Suppressor macrophage treated with lipopolysaccharide for 4 hours (primary cell): ENCODE measurements at regions not wholly inside any gene's neighbourhood (a gene's known extent, or its start where the extent isn't known, plus 50 kb on each side); places are given as distances from the start of the nearest gene placed in this dataset.

Experiments used
- DNase-seq: peaks from one replicate; pipeline ENCODE4 v3.0.0-alpha.2; 2020

DNA sequence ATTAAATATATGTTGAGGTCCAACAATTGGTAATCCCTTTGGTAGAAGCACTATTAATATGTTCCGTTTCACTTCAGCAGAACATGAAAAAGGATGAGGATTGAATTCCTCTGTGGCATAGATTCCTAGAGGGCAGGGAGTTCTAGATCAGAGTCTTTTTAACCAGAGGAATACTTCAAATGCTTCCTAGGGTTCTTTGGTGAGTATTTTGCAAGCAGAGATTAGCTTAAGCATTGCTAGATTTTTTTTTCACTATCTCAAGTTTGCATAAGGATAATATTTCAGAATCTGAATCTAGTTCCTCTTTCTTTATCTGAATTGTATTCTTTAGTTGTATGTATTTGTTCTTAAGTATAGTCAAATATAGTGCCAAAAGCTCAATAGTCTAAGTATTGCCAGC is 116.6 kb upstream of the ADAMTSL1 start:
- no peak for DNase-seq

DNA sequence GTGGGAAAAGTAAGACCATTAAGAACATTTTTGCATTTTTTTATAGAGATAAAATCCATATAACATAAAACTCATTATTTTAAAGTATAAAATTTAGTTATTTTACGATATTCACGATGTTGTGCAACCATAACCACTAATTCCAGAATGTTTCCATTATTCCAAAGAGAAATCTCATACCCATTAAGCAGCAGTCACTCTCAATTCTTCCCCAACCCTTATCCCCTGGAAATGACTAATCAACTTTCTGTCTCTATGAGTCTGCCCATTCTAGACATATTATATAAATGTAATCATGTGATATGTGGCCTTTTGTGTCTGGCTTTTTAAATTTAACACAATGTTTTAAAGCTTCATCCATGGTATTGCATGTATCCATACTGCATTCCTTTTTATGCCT is 115.6 kb upstream of the ADAMTSL1 start:
- no peak for DNase-seq

DNA sequence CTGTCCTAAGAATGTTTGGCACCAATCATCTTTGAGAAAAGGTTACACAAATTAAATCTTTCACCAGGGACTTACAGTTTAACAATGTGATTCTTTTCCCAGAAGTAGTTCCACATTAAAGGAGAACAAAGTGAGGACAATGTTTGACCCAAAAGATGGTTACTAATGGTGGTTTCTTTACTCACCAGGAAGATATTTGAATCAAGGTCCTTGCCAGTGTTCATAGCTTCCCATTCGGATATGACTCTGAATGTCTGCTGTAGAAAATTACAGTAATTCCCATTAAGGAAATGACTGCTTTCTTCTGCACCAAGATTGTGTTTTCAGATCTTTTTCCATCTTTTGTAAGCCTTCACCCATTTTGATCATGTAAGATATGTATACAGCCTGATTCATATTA is 114.6 kb upstream of the ADAMTSL1 start:
- DNase-seq, result no peak

DNA sequence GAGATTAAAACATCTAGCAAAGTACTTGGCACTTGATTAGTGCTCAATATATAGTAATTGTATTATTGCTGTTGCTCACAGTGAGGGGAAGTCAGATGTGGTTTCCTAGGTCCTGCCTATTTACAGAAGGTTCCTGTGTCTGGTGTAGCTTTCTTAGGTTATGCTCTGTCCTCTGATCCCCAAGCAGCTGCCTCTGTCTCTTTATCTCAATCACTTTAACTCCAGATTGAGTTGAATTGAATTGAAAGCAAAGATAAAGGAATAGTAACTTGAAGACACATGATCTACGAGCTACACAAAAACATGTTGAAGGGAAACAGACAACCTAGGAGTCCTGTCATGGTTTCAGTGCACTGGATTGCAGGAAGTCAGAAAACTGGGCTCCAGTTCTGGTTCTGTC is 113.9 kb upstream of the ADAMTSL1 start:
- DNase-seq, result no peak

DNA sequence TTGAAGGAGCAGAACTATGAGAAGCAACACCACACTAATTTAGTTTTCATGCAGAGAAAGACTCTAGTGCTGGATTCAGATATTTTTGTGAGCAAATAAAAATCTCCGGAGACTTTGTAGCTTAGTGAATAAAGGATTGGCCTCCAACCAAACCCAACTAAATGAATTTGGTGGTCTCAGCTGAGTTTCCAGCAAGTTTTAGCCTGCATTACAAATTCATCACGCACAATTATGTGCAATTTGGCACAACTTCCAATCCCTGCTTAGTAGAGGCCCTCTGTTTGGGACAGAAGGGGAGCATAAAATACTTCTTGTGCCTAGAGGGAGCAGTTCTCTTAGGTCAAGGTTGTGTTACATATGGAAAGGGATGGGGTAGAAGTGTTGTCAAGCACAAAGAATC is 112.3 kb upstream of the ADAMTSL1 start:
- DNase-seq, result no peak

DNA sequence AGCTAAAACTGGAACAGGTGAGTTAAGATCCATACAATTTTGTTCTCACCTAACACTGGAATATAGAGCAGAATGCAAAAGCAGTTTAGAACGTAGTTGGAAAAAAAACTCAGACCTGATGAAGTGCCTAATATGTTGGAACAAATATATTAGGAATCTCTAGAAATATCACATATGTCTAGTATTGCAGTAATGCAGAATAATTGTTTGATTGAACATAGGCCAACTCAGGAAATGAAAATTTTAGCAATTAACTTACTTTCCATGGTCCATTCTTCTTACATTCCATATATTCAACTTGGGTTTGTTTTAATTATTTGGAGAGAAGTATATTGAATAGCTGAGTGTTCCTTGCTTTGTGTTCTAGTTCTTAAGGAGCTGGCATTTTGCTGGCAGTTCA is 111.8 kb upstream of the ADAMTSL1 start:
- no peak for DNase-seq

DNA sequence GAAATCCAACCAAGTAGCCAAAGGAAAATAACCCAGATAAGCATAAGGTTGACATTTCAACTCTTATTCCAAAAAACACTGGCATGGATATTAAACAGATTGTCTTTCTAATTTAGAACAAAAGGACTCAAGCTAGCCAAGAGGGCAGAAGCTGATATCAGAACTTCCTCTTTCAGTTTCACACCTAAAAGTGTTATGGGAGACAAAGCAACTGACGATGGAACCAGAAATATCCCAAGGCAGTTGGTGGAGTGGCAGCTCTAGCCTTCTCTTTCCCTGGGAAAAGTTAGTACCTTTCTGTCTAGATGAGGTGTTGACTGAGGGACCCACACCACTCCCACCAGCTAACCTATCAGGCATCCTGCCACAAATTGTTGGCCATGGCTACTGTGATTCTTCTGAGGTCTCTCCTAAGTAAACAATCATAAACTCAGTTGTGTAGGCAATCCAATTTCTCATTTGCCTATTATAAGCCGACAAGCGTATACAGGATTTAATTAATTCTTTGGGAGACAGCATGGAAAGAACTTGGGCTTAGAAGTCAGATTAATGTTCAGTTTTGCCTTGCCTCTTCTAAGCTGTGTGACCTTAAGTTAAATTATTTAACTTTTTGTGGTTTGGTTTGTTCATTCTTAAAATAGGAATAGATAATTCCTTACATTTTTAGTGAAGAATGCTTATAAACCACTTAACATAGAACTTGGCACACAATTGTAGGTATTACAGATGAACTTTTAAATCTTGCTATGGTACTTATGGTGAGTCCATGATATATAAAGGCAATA is 110.9 kb upstream of the ADAMTSL1 start:
- DNase-seq, result peak; percentile 13

DNA sequence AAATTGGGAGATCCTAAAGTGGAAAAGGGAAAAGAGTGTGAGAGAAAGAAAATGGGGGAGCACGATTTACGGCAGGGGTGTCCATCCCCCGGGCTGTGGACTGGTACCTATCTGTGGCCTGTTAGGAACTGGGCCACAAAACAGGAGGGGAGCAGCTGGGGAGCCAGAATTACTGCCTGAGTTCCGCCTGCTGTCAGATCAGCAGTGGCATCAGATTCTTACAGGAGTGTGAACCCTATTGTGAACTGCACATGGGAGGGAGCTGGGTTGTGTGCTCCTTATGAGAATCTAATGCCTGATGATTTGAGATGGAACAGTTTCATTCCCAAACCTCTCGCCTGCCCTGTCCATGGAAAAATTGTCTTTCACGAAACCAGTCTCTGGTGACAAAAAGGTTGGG is 108.3 kb upstream of the ADAMTSL1 start:
- DNase-seq, result no peak

DNA sequence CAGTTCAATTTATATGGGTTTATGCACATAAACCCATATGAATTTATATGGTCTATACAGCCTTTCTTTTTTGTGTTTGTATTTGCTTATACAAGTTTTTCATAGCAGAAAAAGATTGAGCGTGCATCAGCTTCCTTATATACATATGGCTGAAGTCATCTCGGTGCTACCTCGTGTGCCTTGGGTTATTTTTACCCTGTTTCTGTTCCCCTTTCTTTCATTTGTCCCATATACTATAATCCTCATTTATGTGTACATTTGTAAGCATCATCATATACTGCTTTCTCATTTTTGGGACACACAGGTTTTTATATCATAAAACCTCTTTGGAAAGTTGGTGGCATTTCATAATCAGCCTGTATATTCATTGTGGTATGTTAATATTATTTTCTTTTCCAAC is 107.8 kb upstream of the ADAMTSL1 start:
- DNase-seq, result peak; percentile 28

DNA sequence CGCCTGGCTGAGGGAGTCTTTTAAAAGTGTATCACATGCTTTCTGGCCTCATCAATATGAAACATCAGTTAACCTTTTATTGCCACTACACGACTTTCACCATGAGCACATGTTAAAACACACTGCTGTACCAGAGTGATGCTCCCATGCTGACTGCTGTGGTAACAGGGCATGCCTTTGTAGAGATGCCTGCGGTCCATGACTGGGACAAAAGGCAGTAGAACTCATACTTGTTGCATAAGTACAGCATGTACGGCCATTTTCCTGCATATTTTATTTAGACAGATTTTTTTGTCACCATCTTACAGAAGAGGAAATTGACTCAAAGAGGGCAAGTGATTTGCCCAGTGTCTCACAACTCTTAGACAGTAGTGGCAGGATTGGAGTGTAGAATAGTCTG is 105.7 kb upstream of the ADAMTSL1 start:
- DNase-seq, result no peak

DNA sequence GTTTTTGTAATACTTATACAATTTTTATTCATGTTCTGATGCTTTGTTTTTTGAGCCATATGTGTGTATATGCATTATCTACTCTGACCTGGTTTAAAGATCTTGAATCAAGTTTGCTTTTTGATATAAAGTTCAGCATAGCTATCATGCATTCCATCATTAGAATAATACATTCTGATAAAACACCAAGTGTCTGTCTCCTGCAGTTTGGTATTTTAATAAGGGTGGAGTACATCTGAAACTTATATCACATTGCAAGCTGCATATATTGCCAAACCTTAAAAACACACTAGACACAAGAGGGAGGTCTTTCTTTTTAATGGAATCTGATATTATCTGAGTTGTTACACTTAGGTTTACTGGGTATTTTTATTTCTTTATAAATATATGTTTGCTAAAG is 102.8 kb upstream of the ADAMTSL1 start:
- DNase-seq, result no peak

DNA sequence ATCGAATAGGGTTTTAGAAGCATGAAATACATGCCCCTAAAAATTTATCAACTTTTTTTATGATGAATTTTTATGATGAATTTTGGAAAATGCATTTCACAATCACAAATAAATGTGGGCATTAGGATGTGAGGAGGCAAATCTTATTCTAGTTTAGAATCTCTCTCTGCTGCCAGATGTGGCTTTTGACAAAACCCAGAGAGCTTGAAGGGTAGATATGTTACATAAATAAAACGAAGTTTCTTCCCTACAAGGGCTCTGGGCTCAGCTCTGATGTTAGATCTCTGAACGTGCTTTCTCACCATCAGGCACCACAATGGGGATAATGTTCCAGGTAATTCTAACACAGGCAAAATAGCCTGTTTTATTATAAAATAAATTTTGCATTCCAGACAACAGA is 102.3 kb upstream of the ADAMTSL1 start:
- no peak for DNase-seq

DNA sequence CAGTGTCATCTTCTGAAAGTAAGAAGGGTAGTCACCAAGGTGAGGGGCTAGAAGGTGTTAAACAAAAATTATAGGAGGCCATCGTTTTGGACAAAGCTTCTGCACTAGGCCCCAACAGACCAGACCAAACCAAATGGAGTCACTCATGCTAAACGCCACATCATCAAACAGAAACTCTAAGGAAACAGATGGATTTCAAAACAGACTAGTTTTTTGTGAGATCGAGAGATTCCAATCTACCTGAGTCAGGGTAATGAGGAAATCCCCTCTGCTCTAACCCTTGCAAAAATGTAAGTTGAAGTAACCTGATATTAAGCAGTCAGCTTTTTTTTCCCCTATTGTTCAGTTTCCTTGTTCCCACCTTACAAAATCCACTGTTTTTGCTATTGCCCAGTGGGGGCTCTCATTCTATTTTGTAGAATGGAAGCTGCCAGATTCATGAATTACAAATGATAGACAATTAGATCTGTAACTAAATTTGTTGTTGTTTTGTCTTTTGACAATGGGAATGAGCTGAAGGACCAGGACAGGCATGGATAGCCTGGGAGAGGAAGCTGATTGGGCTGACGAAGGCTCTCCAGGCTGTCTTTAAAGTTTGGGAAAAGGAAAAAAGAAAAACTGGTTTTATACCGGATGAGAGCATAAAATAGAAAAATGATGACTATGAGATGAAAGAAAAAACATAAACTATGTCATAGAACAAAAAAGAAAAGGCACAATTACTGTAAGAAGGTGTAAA is 94.7 kb upstream of the ADAMTSL1 start:
- DNase-seq, result no peak

DNA sequence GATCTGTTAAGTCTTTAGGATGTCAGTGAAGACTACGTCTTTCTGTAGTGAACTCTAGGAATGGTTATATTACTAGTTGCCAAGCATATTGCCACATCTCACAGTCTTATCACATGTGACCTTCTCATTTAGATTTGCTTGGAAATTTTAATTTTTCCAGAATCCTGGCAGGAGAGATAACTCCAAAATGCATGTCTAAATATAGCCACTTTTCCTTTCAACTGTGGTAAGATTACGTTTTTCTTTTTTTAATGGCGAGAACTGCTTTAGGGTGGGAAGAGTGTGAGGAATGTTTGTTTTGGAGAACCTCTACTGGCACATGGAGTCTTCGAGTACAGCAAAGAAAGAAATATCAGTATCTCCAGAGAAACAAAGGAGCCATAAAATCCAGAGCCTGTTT is 91.7 kb upstream of the ADAMTSL1 start:
- no peak for DNase-seq

DNA sequence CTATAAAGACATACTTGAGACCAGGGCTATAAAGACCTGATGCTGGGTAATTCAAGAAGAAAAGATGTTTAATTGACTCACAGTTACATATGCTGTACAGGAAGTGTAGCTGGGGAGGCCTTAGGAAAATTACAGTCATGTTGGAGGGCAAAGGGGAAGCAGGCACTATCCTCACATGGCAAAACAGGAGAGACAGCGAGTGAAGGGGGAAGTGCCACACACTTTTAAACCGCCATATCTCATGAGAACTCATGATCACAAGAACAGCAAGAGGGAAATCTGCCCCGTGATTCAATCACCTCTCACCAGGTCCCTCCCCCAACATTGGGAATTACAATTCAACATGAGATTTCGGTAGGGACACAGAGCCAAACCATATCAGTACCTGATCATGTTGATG is 89.9 kb upstream of the ADAMTSL1 start:
- peak; percentile 40 for DNase-seq

DNA sequence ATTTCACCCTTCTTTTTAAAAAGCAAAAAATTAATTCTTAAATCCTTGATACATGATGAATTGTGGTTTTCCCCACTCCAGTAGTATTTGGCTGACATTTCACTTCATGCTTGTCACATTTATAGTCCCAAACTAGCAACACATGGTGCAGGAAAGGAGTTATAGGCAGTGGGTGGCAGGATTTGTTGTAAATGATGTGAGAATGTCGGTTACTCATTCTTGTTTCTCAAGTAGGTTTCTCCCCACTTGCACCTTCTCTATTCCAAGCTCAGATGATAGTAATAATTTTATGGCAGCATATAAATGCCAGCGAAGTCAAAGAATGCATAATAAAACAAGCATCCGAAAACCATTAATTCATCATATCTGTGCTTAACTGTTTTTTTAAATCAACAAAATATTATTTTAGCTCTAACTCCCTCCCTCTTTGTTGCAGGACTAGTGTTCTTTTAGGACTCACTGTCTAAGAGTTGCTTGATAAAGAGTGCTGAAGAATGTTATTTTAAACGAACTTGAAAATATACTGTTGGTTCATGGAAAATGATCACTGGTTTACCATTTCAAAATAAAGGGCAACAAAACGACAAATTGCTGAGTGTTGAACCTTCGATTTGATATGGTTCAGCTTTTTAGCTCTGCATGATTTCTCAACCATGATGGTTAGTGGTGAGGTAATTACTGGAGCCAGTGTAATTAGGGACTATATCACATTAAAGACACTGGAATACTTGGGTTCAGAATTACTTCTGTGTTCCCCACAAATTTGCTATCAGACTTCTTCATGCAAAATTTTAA is 88.1 kb upstream of the ADAMTSL1 start:
- DNase-seq, result no peak

DNA sequence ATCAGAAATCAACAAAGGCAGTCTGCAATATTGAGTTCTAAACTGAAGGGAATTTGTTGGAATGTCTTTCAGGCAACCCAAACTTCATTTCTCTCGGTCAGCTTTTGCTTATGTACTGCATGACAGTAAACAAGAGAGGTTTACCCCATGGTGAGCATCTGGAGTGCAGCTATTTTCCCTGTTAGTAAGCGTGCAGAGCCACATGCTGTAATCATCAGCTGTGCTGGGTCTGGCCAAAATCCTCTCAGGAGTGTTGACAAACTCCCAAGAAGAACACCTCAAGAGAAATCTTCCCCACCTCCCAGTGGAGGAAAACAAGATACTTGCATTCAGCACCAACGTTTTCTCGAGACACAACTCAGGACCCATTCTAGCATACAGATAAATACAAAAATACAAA is 83.6 kb upstream of the ADAMTSL1 start:
- no peak for DNase-seq

DNA sequence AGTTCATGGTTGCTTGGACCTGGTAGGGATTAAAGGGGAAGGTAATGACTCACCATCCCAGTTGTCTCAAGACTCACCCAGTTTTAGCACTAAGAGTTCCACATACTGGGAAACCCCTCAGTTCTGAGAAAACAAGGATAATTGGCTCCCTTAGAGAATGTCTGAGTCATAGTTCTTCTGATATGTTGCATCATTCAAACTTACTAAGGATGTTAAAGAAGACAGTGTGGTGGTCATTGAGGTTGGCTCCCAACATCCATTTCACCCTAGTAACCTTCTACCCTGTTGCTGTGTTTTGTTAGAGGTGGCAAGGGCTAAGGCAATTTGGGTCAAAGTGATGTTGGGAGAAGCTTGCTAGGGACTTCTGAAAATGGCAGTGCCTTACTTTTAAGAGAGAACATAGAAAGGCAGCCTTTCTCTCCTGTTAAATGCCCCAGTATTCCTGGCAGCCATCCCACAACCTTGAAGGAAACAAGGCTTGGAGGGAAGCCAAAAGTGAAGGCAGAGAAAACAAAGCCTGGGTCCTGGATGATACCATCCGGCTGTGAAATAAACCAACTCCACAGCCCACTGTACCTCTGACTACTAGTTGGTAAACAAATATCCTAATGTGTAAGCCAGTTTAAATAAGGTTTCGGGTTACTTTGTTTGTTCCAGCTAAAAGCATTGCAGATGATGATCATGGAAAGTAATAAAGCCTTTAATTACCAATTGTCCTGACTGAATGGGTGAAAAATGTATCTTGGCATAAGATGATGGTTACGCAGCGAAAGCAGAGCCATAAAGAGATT is 80.4 kb upstream of the ADAMTSL1 start:
- peak; percentile 49 for DNase-seq

DNA sequence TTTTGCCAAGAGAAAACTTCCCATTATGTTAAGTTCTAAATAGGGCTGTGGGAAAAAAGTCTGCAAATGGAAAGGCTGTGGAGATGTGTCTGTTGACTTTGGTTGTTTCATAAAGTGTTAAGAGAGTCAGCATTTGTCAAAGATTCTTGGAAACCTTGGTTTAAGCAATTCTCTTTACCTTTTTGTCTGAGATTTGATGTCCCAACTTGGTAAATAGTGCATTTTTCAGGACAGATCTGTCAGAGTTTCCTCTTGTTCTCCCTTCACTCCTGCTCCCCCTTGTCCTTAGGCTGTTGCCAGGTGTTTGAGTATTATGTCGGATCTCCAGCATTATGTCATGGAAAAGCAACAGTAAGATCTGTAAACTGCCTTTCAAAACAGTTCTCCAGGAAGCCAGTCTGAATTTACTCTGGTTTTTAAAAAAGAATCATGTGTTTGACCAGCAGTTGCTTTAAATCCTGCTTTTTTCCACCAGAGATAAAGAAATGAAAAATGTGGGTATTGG is 79.1 kb upstream of the ADAMTSL1 start:
- DNase-seq, result no peak

DNA sequence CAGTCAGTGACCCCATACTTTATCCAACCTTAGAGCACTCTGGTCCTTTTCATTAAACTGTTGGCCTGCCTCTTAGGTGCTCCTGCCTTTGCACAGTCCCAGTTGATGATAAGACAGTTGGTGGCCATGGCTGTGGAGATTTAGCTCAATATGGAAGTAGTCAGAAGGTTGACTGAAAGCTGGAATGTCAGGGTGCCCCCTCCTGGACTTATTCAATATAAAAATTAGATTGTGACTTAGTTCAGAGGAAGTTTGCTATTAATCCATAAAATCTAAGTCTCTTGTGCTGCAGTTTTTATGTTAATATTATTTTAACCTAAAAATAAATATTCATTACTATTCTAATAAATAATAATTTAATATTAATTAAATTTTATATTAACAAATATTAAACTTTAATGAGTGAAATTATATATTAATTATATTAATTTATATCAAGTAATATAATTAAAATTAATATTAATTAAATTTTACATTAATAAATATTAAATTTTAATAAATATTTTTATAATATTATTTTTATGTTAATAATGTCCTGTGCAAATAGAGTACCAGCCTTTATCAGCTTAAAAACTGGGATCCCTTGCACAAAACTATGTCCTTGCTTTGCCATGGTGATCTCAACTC is 77.7 kb upstream of the ADAMTSL1 start:
- peak; percentile 18 for DNase-seq

DNA sequence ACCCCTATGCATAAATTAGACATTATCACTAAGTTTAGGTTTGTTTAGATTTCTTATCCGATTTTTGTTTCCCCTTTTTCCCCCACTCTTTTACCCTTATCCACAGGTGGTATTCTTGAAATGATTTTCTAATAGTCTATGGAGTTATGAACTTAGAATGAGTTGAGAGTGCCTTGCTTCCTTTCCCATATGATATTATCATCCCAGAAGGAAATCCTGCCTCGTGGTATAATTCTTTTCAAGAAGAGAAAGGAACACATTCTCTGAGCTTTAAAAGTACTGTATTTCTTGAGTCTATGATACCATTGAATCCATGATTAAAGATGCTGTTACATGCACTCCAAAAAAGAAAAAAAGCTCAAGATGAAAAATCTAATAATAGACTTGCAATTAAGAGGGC is 76.9 kb upstream of the ADAMTSL1 start:
- no peak for DNase-seq

DNA sequence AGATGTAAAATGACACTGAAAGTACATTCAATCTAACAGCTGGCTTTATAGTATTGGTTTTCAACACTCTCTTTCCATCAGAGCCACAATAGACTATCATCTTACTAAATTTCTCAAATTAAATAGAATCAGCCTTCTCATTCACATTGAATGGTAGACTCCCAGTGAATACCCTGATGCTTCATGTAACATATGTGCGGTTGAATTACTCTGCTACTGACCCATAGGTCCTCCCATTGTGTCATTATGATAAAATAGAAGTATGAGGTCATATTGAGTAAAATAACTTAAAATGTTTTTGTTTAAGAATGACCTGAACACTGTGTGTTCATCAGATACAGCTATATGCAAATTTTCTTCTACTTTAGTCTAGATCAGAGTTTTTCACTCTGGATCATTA is 75.9 kb upstream of the ADAMTSL1 start:
- no peak for DNase-seq
